ENCODE measurements at regions not wholly inside any gene's neighbourhood (a gene's known extent, or its start where the extent isn't known, plus 50 kb on each side); places are given as distances from the start of the nearest gene placed in this dataset.

GRCh38 chr7:25385506-25386136 is 157.3 kb upstream of the NPVF start:
- H3K9me3 ChIP-seq = no peaks in the 10 kb centered on the region
- 39% methylated on average over 8 of the region's 10 CpGs for WGBS (ENCODE audit: missing lambda C conversion rate)
- TF ChIP-seq JUN (IDR thresholded peaks at IDR 0.05) = no peak
- no peak for TF ChIP-seq SMC3 (IDR thresholded peaks at IDR 0.05)
- no peak for TF ChIP-seq POLR2AphosphoS2 (conservative IDR thresholded peaks at IDR 0.05; ENCODE audit: low read length)
- no peak for TF ChIP-seq RNF2 (IDR thresholded peaks at IDR 0.05; ENCODE audit: borderline replicate concordance, low read depth)
- no peak for TF ChIP-seq HOXA7 (CRISPR knock-in tag; IDR thresholded peaks at IDR 0.05)
- no peak for TF ChIP-seq FOSL2 (IDR thresholded peaks at IDR 0.05)
- no peak for TF ChIP-seq FOSL2 (CRISPR knock-in tag; IDR thresholded peaks at IDR 0.05)
- no peak for TF ChIP-seq NR3C1 (IDR thresholded peaks at IDR 0.05)
- TF ChIP-seq KDM5A (IDR thresholded peaks at IDR 0.05) = no peak
- no peak for TF ChIP-seq CTCF (IDR thresholded peaks at IDR 0.05)
- no peak for TF ChIP-seq HOXB5 (CRISPR knock-in tag; IDR thresholded peaks at IDR 0.05)
- TF ChIP-seq ZSCAN20 (CRISPR knock-in tag; IDR thresholded peaks at IDR 0.05) = no peak
- DNase-seq (ENCODE audit: low read depth in 1 of 2, low spot score in 1 of 2) (no peak), ATAC-seq (no peak), FAIRE-seq (no peak)
- ChIA-PET POLR2A (no interaction called here), CTCF (interaction anchor here (0.7 to 1.9 kb wide), 8 partner anchors 9 to 466 kb away, joined by 3 to 13 read pairs (median 4); no protein-coding TSS in a partner anchor)
- no peak overlapping the region for H3K27ac ChIP-seq
- no peak overlapping the region for H3K4me2 ChIP-seq
- no peak overlapping the region for H3K4me3 ChIP-seq
- no peaks in the 10 kb centered on the region for H3K4me1 ChIP-seq

- H3K27ac ChIP-seq = no peak overlapping the region
- no peak for DNase-seq (ENCODE audit: low read depth in 1 of 2, low spot score in 1 of 2)
- no peaks in the 10 kb centered on the region for H3K4me1 ChIP-seq
- H3K4me2 ChIP-seq = no peak overlapping the region
- H3K9me3 ChIP-seq = no peaks in the 10 kb centered on the region
- no peak for ATAC-seq
- ChIA-PET CTCF (interaction anchor here (0.7 to 1.9 kb wide), 7 partner anchors 9 to 466 kb away, joined by 3 to 13 read pairs (median 4); no protein-coding TSS in a partner anchor), POLR2A (no interaction called here)
- no peak overlapping the region for H3K4me3 ChIP-seq
- no peak for TF ChIP-seq POLR2A (IDR thresholded peaks at IDR 0.05; ENCODE audit: low read length)
- TF ChIP-seq PHF8 (IDR thresholded peaks at IDR 0.05; ENCODE audit: borderline replicate concordance, low read depth) = no peak
- no peak for TF ChIP-seq FOSB (CRISPR knock-in tag; IDR thresholded peaks at IDR 0.05)
- no peak for TF ChIP-seq HEYL (CRISPR knock-in tag; IDR thresholded peaks at IDR 0.05)
- TF ChIP-seq BHLHE40 (IDR thresholded peaks at IDR 0.05; ENCODE audit: low read depth, low read length) = no peak
- no peak for TF ChIP-seq NPAS2 (CRISPR knock-in tag; IDR thresholded peaks at IDR 0.05; ENCODE audit: borderline replicate concordance)
- no peak for TF ChIP-seq RNF2 (IDR thresholded peaks at IDR 0.05; ENCODE audit: borderline replicate concordance, low read depth)
- TF ChIP-seq ZSCAN20 (CRISPR knock-in tag; IDR thresholded peaks at IDR 0.05) = no peak
- TF ChIP-seq SREBF2 (IDR thresholded peaks at IDR 0.05) = no peak
- FAIRE-seq = no peak
- WGBS (ENCODE audit: missing lambda C conversion rate) = 51% methylated on average over 6 of the region's 6 CpGs
Observed at GRCh38 chr7:25386311-25386744, 158.0 kb upstream of the NPVF start.

DNA sequence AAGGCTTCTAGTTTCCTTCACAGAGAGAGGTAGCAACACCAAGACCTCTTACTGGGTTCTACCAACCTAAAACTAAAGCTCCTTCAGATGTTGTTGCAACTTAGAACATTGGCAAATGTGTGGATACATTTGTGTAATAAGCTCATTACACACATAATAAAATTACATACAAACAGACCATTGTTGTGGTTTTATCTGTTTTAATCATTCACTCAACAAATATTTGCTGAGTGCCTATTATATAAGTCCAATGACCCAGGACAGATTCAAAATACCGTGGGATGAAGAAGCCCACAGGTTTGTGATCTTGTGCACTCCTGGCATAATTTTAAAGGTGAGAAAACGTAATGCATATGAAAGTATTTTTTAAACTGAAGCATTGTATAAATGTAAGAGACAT is 160.4 kb upstream of the NPVF start:
- ATAC-seq = no peak
- FAIRE-seq = no peak
- H3K4me2 ChIP-seq = no peak overlapping the region
- ChIA-PET POLR2A (no interaction called here), CTCF (interaction anchor here (0.6 to 9.6 kb wide), 14 partner anchors 10 to 463 kb away, joined by 3 to 114 read pairs (median 6); no protein-coding TSS in a partner anchor)
- no peak for DNase-seq (ENCODE audit: low read depth in 1 of 2, low spot score in 1 of 2)
- 6% methylated on average over 2 of the region's 2 CpGs for WGBS (ENCODE audit: missing lambda C conversion rate)
- H3K4me1 ChIP-seq = no peaks in the 10 kb centered on the region
- H3K27ac ChIP-seq = no peak overlapping the region
- H3K4me3 ChIP-seq = no peak overlapping the region
- no peaks in the 10 kb centered on the region for H3K9me3 ChIP-seq
- no peak for TF ChIP-seq CBX8 (IDR thresholded peaks at IDR 0.05)
- TF ChIP-seq NR3C1 (IDR thresholded peaks at IDR 0.05) = no peak
- no peak for TF ChIP-seq POLR2AphosphoS2 (conservative IDR thresholded peaks at IDR 0.05; ENCODE audit: low read length)
- TF ChIP-seq NFE2L2 (conservative IDR thresholded peaks at IDR 0.05; ENCODE audit: low read length) = no peak
- no peak for TF ChIP-seq CEBPB (IDR thresholded peaks at IDR 0.05)
- no peak for TF ChIP-seq KDM5A (IDR thresholded peaks at IDR 0.05)
- TF ChIP-seq USF2 (IDR thresholded peaks at IDR 0.05) = no peak
- no peak for TF ChIP-seq RFX5 (IDR thresholded peaks at IDR 0.05)
- no peak for TF ChIP-seq RARB (CRISPR knock-in tag; IDR thresholded peaks at IDR 0.05)
- TF ChIP-seq CHD2 (IDR thresholded peaks at IDR 0.05; ENCODE audit: low read length, partially characterized antibody) = no peak
- TF ChIP-seq, protein P1, sequence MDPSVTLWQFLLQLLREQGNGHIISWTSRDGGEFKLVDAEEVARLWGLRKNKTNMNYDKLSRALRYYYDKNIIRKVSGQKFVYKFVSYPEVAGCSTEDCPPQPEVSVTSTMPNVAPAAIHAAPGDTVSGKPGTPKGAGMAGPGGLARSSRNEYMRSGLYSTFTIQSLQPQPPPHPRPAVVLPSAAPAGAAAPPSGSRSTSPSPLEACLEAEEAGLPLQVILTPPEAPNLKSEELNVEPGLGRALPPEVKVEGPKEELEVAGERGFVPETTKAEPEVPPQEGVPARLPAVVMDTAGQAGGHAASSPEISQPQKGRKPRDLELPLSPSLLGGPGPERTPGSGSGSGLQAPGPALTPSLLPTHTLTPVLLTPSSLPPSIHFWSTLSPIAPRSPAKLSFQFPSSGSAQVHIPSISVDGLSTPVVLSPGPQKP (IDR thresholded peaks at IDR 0.05; ENCODE audit: low read depth, low read length) = no peak
- no peak for TF ChIP-seq GATA3 (IDR thresholded peaks at IDR 0.05; ENCODE audit: borderline replicate concordance)
- TF ChIP-seq EHMT2 (IDR thresholded peaks at IDR 0.05; ENCODE audit: low read depth) = no peak
- TF ChIP-seq FOSL2 (IDR thresholded peaks at IDR 0.05) = no peak
- TF ChIP-seq FOSL2 (CRISPR knock-in tag; IDR thresholded peaks at IDR 0.05) = no peak
- TF ChIP-seq PHF8 (IDR thresholded peaks at IDR 0.05; ENCODE audit: borderline replicate concordance, low read depth) = no peak
- TF ChIP-seq HOXA7 (CRISPR knock-in tag; IDR thresholded peaks at IDR 0.05) = no peak
- no peak for TF ChIP-seq JUN (IDR thresholded peaks at IDR 0.05)
- TF ChIP-seq BCL3 (IDR thresholded peaks at IDR 0.05) = no peak

Measured in A549 (cell line).